Chondrocyte (in vitro differentiated cells): ENCODE measurements at regions not wholly inside any gene's neighbourhood (a gene's known extent, or its start where the extent isn't known, plus 50 kb on each side); places are given as distances from the start of the nearest gene placed in this dataset.

ENCODE experiments used
- DNase-seq: peaks from one replicate; pipeline ENCODE4 v3.0.0; 2021; ENCODE audit warnings: mixed read lengths, low spot score
- H3K27ac Mint-ChIP-seq: one replicate; pipeline ENCODE4 v1.8.0; 2021; ENCODE audit warnings: mild to moderate bottlenecking, moderate library complexity, mixed read lengths; ENCODE audit not compliant: unreplicated experiment
- H3K27me3 Mint-ChIP-seq: 2 replicates; pipeline ENCODE4 v1.8.0; 2021; ENCODE audit warnings: low read depth, mixed read lengths
- H3K36me3 Mint-ChIP-seq: 2 replicates; pipeline ENCODE4 v1.8.0; 2021; ENCODE audit warnings: low read depth, mixed read lengths
- H3K4me1 Mint-ChIP-seq: 2 replicates; pipeline ENCODE4 v1.8.0; 2021; ENCODE audit warnings: low read depth, mild to moderate bottlenecking, mixed read lengths
- H3K4me3 Mint-ChIP-seq: one replicate; pipeline ENCODE4 v1.8.0; 2021; ENCODE audit warnings: mild to moderate bottlenecking, moderate library complexity, mixed read lengths; ENCODE audit not compliant: unreplicated experiment
- H3K9me3 Mint-ChIP-seq: 2 replicates; pipeline ENCODE4 v1.8.0; 2021; ENCODE audit warnings: low read depth, mixed read lengths
- TF ChIP-seq, protein P1 (sequence below): fragments of 200-600 bp; sonication (generic); IDR thresholded peaks from 2 replicates; pipeline ENCODE4 v1.5.0; 2021; ENCODE audit warnings: antibody characterized with exemption, mild to moderate bottlenecking, moderate library complexity

DNA sequence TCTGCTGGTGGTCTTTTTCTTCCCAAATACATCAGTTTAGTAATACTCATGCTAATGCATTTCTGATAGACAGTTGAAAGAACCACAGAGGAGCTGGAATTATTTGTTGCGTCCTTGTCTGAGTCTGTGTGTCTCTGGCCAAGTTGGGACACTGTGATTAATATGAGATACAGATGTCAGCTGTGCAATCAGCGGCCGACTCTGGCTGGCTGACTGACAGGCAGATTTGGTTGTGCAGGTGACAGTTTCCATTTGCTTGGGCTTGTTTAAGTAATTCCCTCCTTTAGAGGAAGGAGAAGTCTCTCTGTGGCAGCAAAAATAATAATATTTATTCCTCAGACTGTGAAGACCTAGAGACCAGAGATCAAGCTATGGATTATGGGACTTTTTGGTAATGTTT, 176.2 kb upstream of the CHRM2 start:
- TF ChIP-seq, protein P1, sequence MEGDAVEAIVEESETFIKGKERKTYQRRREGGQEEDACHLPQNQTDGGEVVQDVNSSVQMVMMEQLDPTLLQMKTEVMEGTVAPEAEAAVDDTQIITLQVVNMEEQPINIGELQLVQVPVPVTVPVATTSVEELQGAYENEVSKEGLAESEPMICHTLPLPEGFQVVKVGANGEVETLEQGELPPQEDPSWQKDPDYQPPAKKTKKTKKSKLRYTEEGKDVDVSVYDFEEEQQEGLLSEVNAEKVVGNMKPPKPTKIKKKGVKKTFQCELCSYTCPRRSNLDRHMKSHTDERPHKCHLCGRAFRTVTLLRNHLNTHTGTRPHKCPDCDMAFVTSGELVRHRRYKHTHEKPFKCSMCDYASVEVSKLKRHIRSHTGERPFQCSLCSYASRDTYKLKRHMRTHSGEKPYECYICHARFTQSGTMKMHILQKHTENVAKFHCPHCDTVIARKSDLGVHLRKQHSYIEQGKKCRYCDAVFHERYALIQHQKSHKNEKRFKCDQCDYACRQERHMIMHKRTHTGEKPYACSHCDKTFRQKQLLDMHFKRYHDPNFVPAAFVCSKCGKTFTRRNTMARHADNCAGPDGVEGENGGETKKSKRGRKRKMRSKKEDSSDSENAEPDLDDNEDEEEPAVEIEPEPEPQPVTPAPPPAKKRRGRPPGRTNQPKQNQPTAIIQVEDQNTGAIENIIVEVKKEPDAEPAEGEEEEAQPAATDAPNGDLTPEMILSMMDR, result no peak
- Mint-ChIP-seq H3K27ac (no peak overlapping the region), H3K9me3 (no peaks in the 10 kb centered on the region), H3K4me1 (peaks cover 5% of the 10 kb centered on the region), H3K36me3 (no peaks in the 10 kb centered on the region), H3K27me3 (peaks cover 2% of the 10 kb centered on the region), H3K4me3 (no peak overlapping the region)
- no peak for DNase-seq

DNA sequence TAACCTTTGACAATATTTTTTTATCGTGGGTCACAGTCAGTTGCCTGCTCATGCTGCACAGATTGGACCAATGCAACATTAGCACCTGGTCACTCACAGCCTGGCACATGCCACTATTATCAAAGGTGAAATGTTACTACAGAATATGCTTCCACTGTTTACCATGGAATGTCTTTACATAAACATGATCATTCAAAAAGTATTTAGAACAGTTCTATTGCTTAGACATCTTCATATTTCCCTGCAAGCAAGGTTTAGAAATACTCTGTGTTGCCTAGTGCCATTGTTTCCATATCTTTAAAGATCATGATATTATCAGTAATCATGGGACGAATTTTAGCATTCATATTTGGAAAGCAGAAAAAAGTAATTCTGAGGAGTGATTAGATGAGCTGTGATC, 179.9 kb upstream of the CHRM2 start:
- Mint-ChIP-seq H3K36me3 (no peaks in the 10 kb centered on the region), H3K4me3 (no peak overlapping the region), H3K4me1 (peaks cover 15% of the 10 kb centered on the region), H3K27me3 (peaks cover 2% of the 10 kb centered on the region), H3K27ac (no peak overlapping the region), H3K9me3 (no peaks in the 10 kb centered on the region)
- TF ChIP-seq, protein P1, result no peak
- DNase-seq, result no peak

DNA sequence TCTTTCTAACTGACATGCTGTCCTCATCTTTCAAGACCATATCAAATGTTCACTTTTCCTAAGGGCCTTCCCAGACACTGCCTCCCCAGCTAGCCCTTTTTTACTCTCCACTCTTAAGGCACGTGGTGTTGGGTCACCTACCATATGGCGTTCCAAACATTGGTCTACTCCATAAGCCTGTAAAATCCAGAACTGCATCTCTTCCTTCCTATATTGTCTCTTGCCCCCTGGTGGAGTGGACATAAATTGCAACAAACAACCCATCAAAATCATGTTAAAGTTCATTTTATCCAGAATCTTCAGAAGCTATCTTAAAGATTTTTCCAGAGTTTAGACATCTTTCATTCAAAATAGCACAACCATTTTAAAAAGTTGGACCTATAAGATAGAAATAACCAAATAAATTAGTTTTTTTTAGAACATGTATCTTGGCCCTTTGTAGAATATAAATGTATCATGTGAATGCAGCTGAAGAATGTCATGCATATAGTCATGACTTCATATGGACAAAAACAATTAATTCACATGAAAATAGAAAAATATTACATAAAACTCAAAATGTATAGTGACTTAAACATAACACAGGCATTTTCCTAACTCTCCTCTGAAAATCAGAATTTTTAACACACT, 180.6 kb upstream of the CHRM2 start:
- Mint-ChIP-seq H3K4me1 (peaks cover 15% of the 10 kb centered on the region), H3K36me3 (no peaks in the 10 kb centered on the region), H3K27me3 (peaks cover 2% of the 10 kb centered on the region), H3K4me3 (no peak overlapping the region), H3K27ac (no peak overlapping the region), H3K9me3 (no peaks in the 10 kb centered on the region)
- no peak for DNase-seq
- TF ChIP-seq, protein P1, result peak; percentile 81

DNA sequence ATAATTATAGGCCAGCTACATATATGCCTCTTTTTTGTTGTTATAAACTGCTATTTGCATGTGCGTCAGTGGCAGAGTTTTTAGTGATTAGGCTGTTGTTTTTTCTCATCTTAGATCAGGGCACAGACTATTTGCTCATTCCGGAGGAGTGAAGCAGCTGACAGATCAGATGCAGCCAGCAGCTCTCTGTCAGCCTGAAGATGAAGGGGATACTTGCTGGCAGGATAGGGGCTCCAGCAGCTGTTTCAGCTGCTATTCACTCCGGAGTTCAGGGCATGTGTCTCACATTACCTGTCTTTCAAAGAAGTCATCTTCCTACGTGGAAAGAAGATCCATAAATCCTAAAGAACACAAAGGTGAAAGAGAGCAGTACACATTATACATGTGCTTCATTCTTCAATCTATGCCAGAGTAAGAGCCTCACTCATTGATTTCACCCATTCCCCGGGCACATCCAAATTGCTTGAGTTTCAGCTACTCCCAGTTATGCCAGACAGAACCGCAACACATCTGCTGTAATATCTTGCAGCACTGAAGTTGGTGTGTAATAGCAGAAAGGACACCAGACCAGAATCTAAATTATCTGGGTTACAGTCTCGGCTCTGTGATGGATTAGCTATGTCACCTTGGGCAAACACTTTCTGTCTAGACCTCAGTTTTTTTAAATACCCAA, 182.8 kb upstream of the CHRM2 start:
- TF ChIP-seq, protein P1, result no peak
- Mint-ChIP-seq H3K27me3 (no peaks in the 10 kb centered on the region), H3K27ac (no peak overlapping the region), H3K9me3 (no peaks in the 10 kb centered on the region), H3K36me3 (no peaks in the 10 kb centered on the region), H3K4me1 (peaks cover 15% of the 10 kb centered on the region), H3K4me3 (no peak overlapping the region)
- DNase-seq, result no peak

DNA sequence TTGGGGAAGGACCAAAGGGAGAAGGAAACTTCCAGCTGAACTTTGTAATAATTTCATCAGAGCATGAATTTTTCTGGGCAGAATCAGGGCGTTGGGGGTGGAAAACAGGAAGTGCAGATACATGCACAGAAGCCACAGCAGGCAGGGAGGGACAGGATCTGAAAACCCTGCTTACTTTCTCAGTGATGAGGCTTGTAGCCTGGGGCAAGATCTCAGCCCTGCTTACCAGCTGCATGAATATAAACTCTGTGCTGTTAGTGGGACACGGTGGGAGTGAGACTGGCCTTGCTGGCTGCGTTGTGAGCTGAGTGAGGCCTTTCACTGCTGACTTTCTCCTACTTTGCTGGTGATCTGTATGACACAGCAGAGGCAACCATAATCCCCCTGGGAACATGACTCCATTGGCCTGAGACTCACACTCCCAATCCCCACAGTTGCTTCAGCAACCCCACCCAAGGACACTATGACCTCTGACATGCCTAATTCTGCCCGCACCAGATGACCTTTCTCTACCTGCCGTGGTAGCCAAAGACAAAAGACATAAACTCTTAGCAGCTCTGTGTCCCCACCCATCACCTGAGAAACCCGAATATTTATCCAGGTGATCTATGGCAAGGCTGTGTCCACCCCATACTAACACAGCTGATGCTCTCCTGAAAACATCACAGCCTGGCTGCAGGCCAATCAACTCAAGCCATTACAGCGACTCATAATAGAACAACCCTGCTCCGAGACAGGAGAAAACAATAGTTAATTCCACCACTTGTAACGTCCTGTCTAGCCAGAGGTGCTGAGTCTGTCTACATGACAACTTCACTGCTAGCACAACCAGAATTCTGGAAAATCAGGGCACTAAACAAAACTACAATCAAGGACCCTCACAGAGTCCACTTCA, 190.7 kb upstream of the CHRM2 start:
- Mint-ChIP-seq H3K9me3 (peaks cover 22% of the 10 kb centered on the region), H3K27me3 (no peaks in the 10 kb centered on the region), H3K36me3 (peaks cover 6% of the 10 kb centered on the region), H3K27ac (peak overlapping the region; percentile 91), H3K4me1 (peaks cover 16% of the 10 kb centered on the region), H3K4me3 (no peak overlapping the region)
- TF ChIP-seq, protein P1, result no peak
- DNase-seq, result peak; percentile 29
